HCT116 (cell line): ENCODE measurements at regions not wholly inside any gene's neighbourhood (a gene's known extent, or its start where the extent isn't known, plus 50 kb on each side); places are given as distances from the start of the nearest gene placed in this dataset.

Experiments used
- ATAC-seq: fragments of 200-7000 bp; cut with Tn5 transposase; 2 replicates; pipeline ENCODE4 v1.9.1; 2020; ENCODE audit warnings: mild to moderate bottlenecking, moderate library complexity
- BruUV-seq: library from RNA; stranded (reverse); fragments of 400-500 nt; replicated peaks from 2 replicates; lab custom pipeline; 2021; lab: Mats Ljungman, UMichigan
- CTCF ChIA-PET: fragments of 300-600 bp; sonication (Branson Sonifier 250); formaldehyde crosslinking; loops from one replicate; lab custom pipeline; 2021; ENCODE audit warnings: antibody characterized with exemption; lab: Charles Lee
- POLR2A ChIA-PET: fragments of 300-600, 350-600 bp; sonication (Branson Sonifier 250); formaldehyde crosslinking; loops from one replicate; lab custom pipeline; 2021; ENCODE audit warnings: antibody characterized with exemption; lab: Charles Lee
- RAD21 ChIA-PET, 2 experiments: fragments of 300-600 bp; sonication (Branson Sonifier 250); formaldehyde crosslinking; loops; one replicate each; lab custom pipeline; 2023; ENCODE audit warnings: low total read pairs in 2 of 2; ENCODE audit not compliant: uncharacterized antibody in 2 of 2, unreplicated experiment in 2 of 2, low non-redundant PET in 1 of 2; lab: Charles Lee
- DNase-seq: peaks from one replicate; pipeline ENCODE4 v3.0.0-alpha.2; 2010; ENCODE audit warnings: low read depth, low spot score
- H2AFZ ChIP-seq: fragments of 200-600 bp; shearing (Covaris generic), sonication (generic); 2 replicates; pipeline ENCODE4 v1.6.1; 2017; ENCODE audit warnings: low read depth, mixed run types, mixed read lengths, antibody characterized with exemption, low read length; ENCODE audit not compliant: poor library complexity, severe bottlenecking
- H3K27ac ChIP-seq: 2 replicates; pipeline ENCODE4 v1.5.1; 2012; ENCODE audit warnings: low read depth, low read length
- H3K27me3 ChIP-seq: fragments of 200-600 bp; sonication (generic); 2 replicates; pipeline ENCODE4 v1.6.1; 2016; ENCODE audit warnings: mixed run types, low read length, mixed read lengths; ENCODE audit not compliant: insufficient read depth
- H3K36me3 ChIP-seq, 2 experiments: fragments of 200-500 bp in 1 of 2; fragments of 200-600 bp in 1 of 2; sonication (Bioruptor generic) in 1 of 2; sonication (generic) in 1 of 2; 2 replicates each; pipeline versions ENCODE4 v1.5.1 to v1.6.1; 2014 to 2016; ENCODE audit warnings: low read length in 2 of 2, inconsistent platforms in 1 of 2, mixed read lengths in 1 of 2, mixed run types in 1 of 2; ENCODE audit not compliant: insufficient read depth in 2 of 2, control insufficient read depth in 1 of 2
- H3K4me1 ChIP-seq, 2 experiments: fragments of 200-600 bp in 1 of 2; sonication (generic) in 1 of 2; 2 replicates each; pipeline versions ENCODE4 v1.5.1 to v1.6.1; 2012 to 2017; ENCODE audit warnings: low read length in 2 of 2, inconsistent platforms in 1 of 2, mild to moderate bottlenecking in 1 of 2, mixed read lengths in 1 of 2, mixed run types in 1 of 2, moderate library complexity in 1 of 2; ENCODE audit not compliant: insufficient read depth in 2 of 2, control insufficient read depth in 1 of 2
- H3K4me2 ChIP-seq: fragments of 200-600 bp; sonication (generic); 2 replicates; pipeline ENCODE4 v1.6.1; 2017; ENCODE audit warnings: mixed run types, low read length, mixed read lengths
- H3K4me3 ChIP-seq, 2 experiments: fragments of 200-600 bp in 1 of 2; sonication (generic) in 1 of 2; replicated peaks in 1 of 2; 2 replicates each; pipeline ENCODE4 v1.5.1; 2011 to 2016; ENCODE audit warnings: low read length in 2 of 2, control low read depth in 1 of 2, low read depth in 1 of 2, mild to moderate bottlenecking in 1 of 2, mixed read lengths in 1 of 2, mixed run types in 1 of 2
- H3K79me2 ChIP-seq: fragments of 200-600 bp; sonication (generic); 2 replicates; pipeline ENCODE4 v1.6.1; 2017; ENCODE audit warnings: mild to moderate bottlenecking, mixed run types, low read length, moderate library complexity, mixed read lengths; ENCODE audit not compliant: insufficient read depth
- H3K9ac ChIP-seq: fragments of 200-600 bp; sonication (generic); 2 replicates; pipeline ENCODE4 v1.6.1; 2016; ENCODE audit warnings: low read length, mixed read lengths
- H3K9me2 ChIP-seq: fragments of 200-600 bp; sonication (generic), shearing (Covaris generic); 2 replicates; pipeline ENCODE4 v1.6.1; 2017; ENCODE audit warnings: mixed run types, mild to moderate bottlenecking, moderate library complexity; ENCODE audit not compliant: insufficient read depth
- H3K9me3 ChIP-seq, 2 experiments: fragments of 200-500 bp in 1 of 2; fragments of 200-600 bp in 1 of 2; sonication (Bioruptor generic) in 1 of 2; sonication (generic) in 1 of 2; 2 replicates each; pipeline ENCODE4 v1.6.1; 2014 to 2017; ENCODE audit warnings: low read length in 2 of 2, mixed read lengths in 2 of 2, inconsistent platforms in 1 of 2, low read depth in 1 of 2, mild to moderate bottlenecking in 1 of 2, mixed run types in 1 of 2, moderate library complexity in 1 of 2; ENCODE audit not compliant: control insufficient read depth in 1 of 2, insufficient read depth in 1 of 2
- H4K20me1 ChIP-seq: fragments of 200-600 bp; sonication (generic), shearing (Covaris generic); 2 replicates; pipeline ENCODE4 v1.6.1; 2017; ENCODE audit warnings: mixed run types, mild to moderate bottlenecking, moderate library complexity; ENCODE audit not compliant: insufficient read depth
- CBX3 ChIP-seq: IDR thresholded peaks from 2 replicates; pipeline ENCODE4 v1.6.1; 2012; ENCODE audit warnings: low read depth
- CEBPB ChIP-seq: IDR thresholded peaks from 2 replicates; pipeline ENCODE4 v1.6.1; 2012; ENCODE audit warnings: low read depth
- ELF1 ChIP-seq: IDR thresholded peaks from 2 replicates; pipeline ENCODE4 v1.6.1; 2012; ENCODE audit warnings: low read depth, borderline replicate concordance
- EZH2 ChIP-seq: fragments of 200-600 bp; sonication (generic); IDR thresholded peaks from 2 replicates; pipeline ENCODE4 v1.6.1; 2017; ENCODE audit warnings: antibody characterized with exemption, mixed run types
- EZH2phosphoT487 ChIP-seq: fragments of 200-600 bp; IDR thresholded peaks from 2 replicates; pipeline ENCODE4 v1.6.1; 2018; ENCODE audit warnings: antibody characterized with exemption, borderline replicate concordance
- POLR2A ChIP-seq: IDR thresholded peaks from 2 replicates; pipeline ENCODE4 v1.7.0; 2011; ENCODE audit warnings: borderline replicate concordance; ENCODE audit not compliant: insufficient read depth, insufficient read length; ENCODE audit errors: extremely low read depth
- POLR2AphosphoS5 ChIP-seq: IDR thresholded peaks from 2 replicates; pipeline ENCODE4 v1.6.1; 2011; ENCODE audit warnings: mild to moderate bottlenecking, low read depth, low read length, moderate library complexity
- RAD21 ChIP-seq: IDR thresholded peaks from 2 replicates; pipeline ENCODE4 v1.6.1; 2012; ENCODE audit warnings: low read depth, mild to moderate bottlenecking
- SP1 ChIP-seq: IDR thresholded peaks from 2 replicates; pipeline ENCODE4 v1.6.1; 2012; ENCODE audit warnings: low read depth
- SRF ChIP-seq: IDR thresholded peaks from 2 replicates; pipeline ENCODE4 v1.6.1; 2012; ENCODE audit warnings: low read depth
- TCF7L2 ChIP-seq: IDR thresholded peaks from 2 replicates; pipeline ENCODE4 v1.7.0; 2011; ENCODE audit warnings: borderline replicate concordance, inconsistent platforms; ENCODE audit not compliant: insufficient read depth, insufficient read length; ENCODE audit errors: extremely low read depth
- YY1 ChIP-seq: IDR thresholded peaks from 2 replicates; pipeline ENCODE4 v1.6.1; 2011; ENCODE audit warnings: low read length, low read depth, moderate library complexity, mild to moderate bottlenecking; ENCODE audit not compliant: insufficient replicate concordance; ENCODE audit errors: extremely low read depth
- ZFX ChIP-seq: fragments of 450-650 bp; IDR thresholded peaks from 2 replicates; pipeline ENCODE4 v1.6.1; 2017
- ZNF274 ChIP-seq: fragments of 200-500 bp; sonication (Bioruptor generic); IDR thresholded peaks from 2 replicates; pipeline ENCODE4 v1.6.1; 2014; ENCODE audit warnings: mild to moderate bottlenecking, low read depth, low read length, inconsistent platforms
- intact Hi-C: fragments of 100-400 bp; cut with micrococcal nuclease; formaldehyde crosslinking; loops from 2 replicates; pipeline ENCODE4 v1.10.0; 2022
- TF ChIP-seq, protein P1 (sequence below): IDR thresholded peaks from 2 replicates; pipeline ENCODE4 v1.6.1; 2012; ENCODE audit warnings: low read depth
- TF ChIP-seq, protein P2 (sequence below): IDR thresholded peaks from 2 replicates; pipeline ENCODE4 v1.6.1; 2012

DNA sequence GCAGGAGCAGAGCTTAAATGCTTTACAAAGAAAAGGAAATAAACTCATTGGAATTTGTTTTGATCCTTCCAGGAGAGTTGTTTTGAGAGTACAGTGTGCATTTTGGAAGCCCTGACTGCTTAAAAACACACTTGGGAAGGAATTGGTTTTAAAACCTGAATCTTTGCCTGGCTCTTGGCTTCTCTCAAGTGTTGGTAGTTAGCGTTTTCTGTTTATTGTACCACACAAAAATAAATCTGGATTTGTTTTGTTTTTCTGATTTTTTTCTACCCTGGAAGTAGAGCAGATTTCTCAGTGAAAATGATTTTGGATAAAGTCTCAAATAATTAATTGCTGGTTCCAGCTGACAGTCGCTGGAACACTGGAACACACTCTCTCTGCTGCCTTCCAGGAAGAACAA lies 90.6 kb downstream of the CHST2 start:
- POLR2A ChIA-PET, result no interaction called here
- Histone ChIP-seq H2AFZ (no peak overlapping the region), H3K27ac (no peak overlapping the region), H4K20me1 (no peaks in the 10 kb centered on the region), H3K9ac (no peak overlapping the region), H3K79me2 (no peaks in the 10 kb centered on the region), H3K27me3 (no peaks in the 10 kb centered on the region), H3K36me3 (no peaks in the 10 kb centered on the region), H3K9me3 (no peaks in the 10 kb centered on the region), H3K4me2 (no peak overlapping the region), H3K9me2 (no peaks in the 10 kb centered on the region), H3K4me1 (no peaks in the 10 kb centered on the region), H3K4me3 (no peak overlapping the region)
- no TSS peak for BruUV-seq
- CTCF ChIA-PET, result no interaction called here
- no peak for ATAC-seq
- RAD21 ChIA-PET, result no interaction called here
- intact Hi-C loops, result no loop called here
- no peak for DNase-seq
- TF ChIP-seq ELF1 (no peak), SRF (no peak), TCF7L2 (no peak), YY1 (no peak), CBX3 (no peak)
- TF ChIP-seq, protein P1, sequence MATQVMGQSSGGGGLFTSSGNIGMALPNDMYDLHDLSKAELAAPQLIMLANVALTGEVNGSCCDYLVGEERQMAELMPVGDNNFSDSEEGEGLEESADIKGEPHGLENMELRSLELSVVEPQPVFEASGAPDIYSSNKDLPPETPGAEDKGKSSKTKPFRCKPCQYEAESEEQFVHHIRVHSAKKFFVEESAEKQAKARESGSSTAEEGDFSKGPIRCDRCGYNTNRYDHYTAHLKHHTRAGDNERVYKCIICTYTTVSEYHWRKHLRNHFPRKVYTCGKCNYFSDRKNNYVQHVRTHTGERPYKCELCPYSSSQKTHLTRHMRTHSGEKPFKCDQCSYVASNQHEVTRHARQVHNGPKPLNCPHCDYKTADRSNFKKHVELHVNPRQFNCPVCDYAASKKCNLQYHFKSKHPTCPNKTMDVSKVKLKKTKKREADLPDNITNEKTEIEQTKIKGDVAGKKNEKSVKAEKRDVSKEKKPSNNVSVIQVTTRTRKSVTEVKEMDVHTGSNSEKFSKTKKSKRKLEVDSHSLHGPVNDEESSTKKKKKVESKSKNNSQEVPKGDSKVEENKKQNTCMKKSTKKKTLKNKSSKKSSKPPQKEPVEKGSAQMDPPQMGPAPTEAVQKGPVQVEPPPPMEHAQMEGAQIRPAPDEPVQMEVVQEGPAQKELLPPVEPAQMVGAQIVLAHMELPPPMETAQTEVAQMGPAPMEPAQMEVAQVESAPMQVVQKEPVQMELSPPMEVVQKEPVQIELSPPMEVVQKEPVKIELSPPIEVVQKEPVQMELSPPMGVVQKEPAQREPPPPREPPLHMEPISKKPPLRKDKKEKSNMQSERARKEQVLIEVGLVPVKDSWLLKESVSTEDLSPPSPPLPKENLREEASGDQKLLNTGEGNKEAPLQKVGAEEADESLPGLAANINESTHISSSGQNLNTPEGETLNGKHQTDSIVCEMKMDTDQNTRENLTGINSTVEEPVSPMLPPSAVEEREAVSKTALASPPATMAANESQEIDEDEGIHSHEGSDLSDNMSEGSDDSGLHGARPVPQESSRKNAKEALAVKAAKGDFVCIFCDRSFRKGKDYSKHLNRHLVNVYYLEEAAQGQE, result no peak

DNA sequence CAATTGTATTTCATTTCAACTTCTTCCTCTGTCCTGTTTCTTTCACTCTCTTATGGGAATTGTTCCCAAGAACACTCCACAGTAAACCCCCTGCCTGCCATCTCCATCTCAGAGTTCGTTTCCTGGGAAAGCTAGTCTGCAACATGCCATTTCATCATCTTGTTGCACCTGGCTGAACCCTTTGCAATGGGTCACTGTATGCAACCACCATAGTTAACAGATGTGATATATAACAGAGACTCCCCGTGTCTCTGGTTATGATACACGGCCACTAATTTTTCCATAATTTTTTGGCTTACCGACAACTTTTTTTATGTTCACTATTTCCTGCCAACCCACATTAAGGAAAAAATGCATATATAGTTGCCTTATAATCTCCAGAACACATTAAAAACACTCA lies 95.5 kb downstream of the CHST2 start:
- ATAC-seq, result no peak
- no peak overlapping the region for H2AFZ ChIP-seq
- CTCF ChIA-PET, result no interaction called here
- BruUV-seq, result no TSS peak
- no peaks in the 10 kb centered on the region for H3K79me2 ChIP-seq
- H3K36me3 ChIP-seq, result no peaks in the 10 kb centered on the region
- H3K27ac ChIP-seq, result no peak overlapping the region
- no peaks in the 10 kb centered on the region for H3K9me3 ChIP-seq
- no peak for TF ChIP-seq ELF1
- no peak for TF ChIP-seq POLR2A
- TF ChIP-seq EZH2, result no peak
- no peak for TF ChIP-seq EZH2phosphoT487
- no peak for TF ChIP-seq SRF
- TF ChIP-seq ZFX, result no peak
- TF ChIP-seq CEBPB, result no peak
- TF ChIP-seq, protein P2, sequence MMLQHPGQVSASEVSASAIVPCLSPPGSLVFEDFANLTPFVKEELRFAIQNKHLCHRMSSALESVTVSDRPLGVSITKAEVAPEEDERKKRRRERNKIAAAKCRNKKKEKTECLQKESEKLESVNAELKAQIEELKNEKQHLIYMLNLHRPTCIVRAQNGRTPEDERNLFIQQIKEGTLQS, result no peak
- no peak for TF ChIP-seq ZNF274
- TF ChIP-seq TCF7L2, result no peak
- no peak for TF ChIP-seq POLR2AphosphoS5
- no peak for TF ChIP-seq RAD21
- no peak for TF ChIP-seq SP1
- TF ChIP-seq, all 23 proteins: peak for 0
- H3K4me3 ChIP-seq, result no peak overlapping the region
- H3K9ac ChIP-seq, result no peak overlapping the region
- no peaks in the 10 kb centered on the region for H4K20me1 ChIP-seq
- no peaks in the 10 kb centered on the region for H3K4me1 ChIP-seq
- H3K4me2 ChIP-seq, result no peak overlapping the region
- no peaks in the 10 kb centered on the region for H3K27me3 ChIP-seq
- POLR2A ChIA-PET, result no interaction called here
- intact Hi-C loops, result no loop called here
- RAD21 ChIA-PET, result no interaction called here
- no peak for DNase-seq
- no peaks in the 10 kb centered on the region for H3K9me2 ChIP-seq
